ENCODE measurements at regions not wholly inside any gene's neighbourhood (a gene's known extent, or its start where the extent isn't known, plus 50 kb on each side); places are given as distances from the start of the nearest gene placed in this dataset.

- TF ChIP-seq EZH2 (IDR thresholded peaks at IDR 0.05; ENCODE audit: insufficient read depth, poor library complexity, severe bottlenecking) (no peak), EZH2phosphoT487 (IDR thresholded peaks at IDR 0.05; ENCODE audit: insufficient read depth, low read depth) (no peak)
These were observed 97.0 kb downstream of the MID1IP1 start for GRCh38 chrX:38898261-38898660.
